HepG2 (cell line): ENCODE measurements at regions not wholly inside any gene's neighbourhood (a gene's known extent, or its start where the extent isn't known, plus 50 kb on each side); places are given as distances from the start of the nearest gene placed in this dataset.

Experiments
- ATAC-seq: fragments of 200-7000 bp; cut with Tn5 transposase; 3 replicates; pipeline ENCODE4 v1.9.1; 2020; ENCODE audit warnings: mild to moderate bottlenecking, moderate library complexity
- BruUV-seq: library from RNA; stranded (reverse); fragments of 400-500 nt; replicated peaks from 2 replicates; lab custom pipeline; 2021; lab: Mats Ljungman, UMichigan
- CTCF ChIA-PET: fragments of 300-600 bp; formaldehyde crosslinking; extraction: SDS; loops from one replicate; lab custom pipeline; 2021; ENCODE audit warnings: low total read pairs, inconsistent platforms, low intra/inter-chr PET ratio; lab: Yijun Ruan, JAX
- POLR2A ChIA-PET: fragments of 350-600 bp; sonication (Branson Sonifier 250); formaldehyde crosslinking; loops from one replicate; lab custom pipeline; 2020; ENCODE audit warnings: antibody characterized with exemption, inconsistent platforms; lab: Yijun Ruan, JAX
- DNase-seq: peaks from one replicate; pipeline ENCODE4 v3.0.0-alpha.2; 2015; ENCODE audit warnings: low spot score
- FAIRE-seq: peaks from 3 replicates; lab custom pipeline; 2011; peaks lifted over from hg19 to GRCh38; lab: Jason Lieb, UNC
- H2AFZ ChIP-seq: one replicate; pipeline ENCODE4 v1.6.1; 2011; ENCODE audit warnings: low read length, inconsistent platforms
- H3K27ac ChIP-seq: fragments of 300-600 bp; 3 replicates; pipeline ENCODE4 v1.8.0; 2011; ENCODE audit warnings: mixed run types, mild to moderate bottlenecking, mixed read lengths, low read length, inconsistent platforms; ENCODE audit not compliant: insufficient read depth; ENCODE audit errors: extremely low read length
- H3K27me3 ChIP-seq, 2 experiments: fragments of 200-600 bp in 1 of 2; 2 replicates in 1 of 2; 3 replicates in 1 of 2; pipeline versions ENCODE4 v1.6.0 to v1.8.0; 2011; ENCODE audit warnings: low read length in 2 of 2, mild to moderate bottlenecking in 2 of 2, moderate library complexity in 2 of 2, inconsistent platforms in 1 of 2; ENCODE audit not compliant: insufficient read depth in 2 of 2, control insufficient read depth in 1 of 2
- H3K36me3 ChIP-seq, 2 experiments: fragments of 200-600 bp in 1 of 2; replicated peaks in 1 of 2; 2 replicates in 1 of 2; 3 replicates in 1 of 2; pipeline versions ENCODE4 v1.5.1 to v1.8.0; 2011; ENCODE audit warnings: low read length in 2 of 2, inconsistent platforms in 1 of 2; ENCODE audit not compliant: insufficient read depth in 2 of 2, control insufficient read depth in 1 of 2
- H3K4me1 ChIP-seq: 2 replicates; pipeline ENCODE4 v1.5.1; 2012; ENCODE audit warnings: low read length, inconsistent platforms; ENCODE audit not compliant: insufficient read depth
- H3K4me2 ChIP-seq: 2 replicates; pipeline ENCODE4 v1.6.0; 2011; ENCODE audit warnings: low read depth, low read length, inconsistent platforms
- H3K4me3 ChIP-seq, 3 experiments: fragments of 200-600 bp in 1 of 3; sonication (generic), shearing (Covaris generic) in 1 of 3; replicated peaks in 1 of 3; 2 replicates each; pipeline ENCODE4 v1.5.1; 2011 to 2016; ENCODE audit warnings: low read length in 3 of 3, inconsistent platforms in 2 of 3, low read depth in 2 of 3, mild to moderate bottlenecking in 2 of 3, control low read depth in 1 of 3, mixed read lengths in 1 of 3; ENCODE audit not compliant: insufficient read depth in 1 of 3
- H3K79me2 ChIP-seq: one replicate; pipeline ENCODE4 v1.6.1; 2011; ENCODE audit warnings: low read length, inconsistent platforms; ENCODE audit not compliant: insufficient read depth
- H3K9ac ChIP-seq: 2 replicates; pipeline ENCODE4 v1.6.0; 2011; ENCODE audit warnings: mild to moderate bottlenecking, low read depth, low read length, inconsistent platforms; ENCODE audit not compliant: insufficient read depth
- H3K9me3 ChIP-seq: 2 replicates; pipeline ENCODE4 v1.5.1; 2012; ENCODE audit warnings: mild to moderate bottlenecking, low read length
- H4K20me1 ChIP-seq: 2 replicates; pipeline ENCODE4 v1.6.0; 2011; ENCODE audit warnings: inconsistent platforms, mild to moderate bottlenecking, low read length, moderate library complexity; ENCODE audit not compliant: insufficient read depth
- ARID3A ChIP-seq: IDR thresholded peaks from 2 replicates; pipeline ENCODE4 v1.6.1; 2012; ENCODE audit warnings: low read depth, low read length, improper control_type of control experiment
- BCL3 ChIP-seq: sonication (generic); formaldehyde crosslinking; IDR thresholded peaks from 2 replicates; pipeline ENCODE4 v1.5.1; 2020; ENCODE audit warnings: mild to moderate bottlenecking, missing genetic modification reagents, moderate library complexity
- DR1 ChIP-seq: sonication (generic); formaldehyde crosslinking; IDR thresholded peaks from 2 replicates; pipeline ENCODE4 v1.8.0; 2021; ENCODE audit warnings: mild to moderate bottlenecking, missing genetic modification reagents, inconsistent platforms
- FOXP4 ChIP-seq: sonication (generic); formaldehyde crosslinking; IDR thresholded peaks from 2 replicates; pipeline ENCODE4 v1.4.0; 2020; ENCODE audit warnings: missing genetic modification reagents
- GMEB1 ChIP-seq: sonication (generic); formaldehyde crosslinking; IDR thresholded peaks from 2 replicates; pipeline ENCODE4 v1.5.1; 2020; ENCODE audit warnings: missing genetic modification reagents, mild to moderate bottlenecking, borderline replicate concordance
- KLF6 ChIP-seq: IDR thresholded peaks from 2 replicates; pipeline ENCODE4 v1.8.0; 2016; ENCODE audit warnings: missing biosample characterization, missing genetic modification reagents
- MAFK ChIP-seq, 2 experiments: IDR thresholded peaks in 1 of 2; conservative IDR thresholded peaks in 1 of 2; 2 replicates each; pipeline ENCODE4 v1.6.1; 2011; ENCODE audit warnings: improper control_type of control experiment in 2 of 2, low read length in 2 of 2
- SKIL ChIP-seq: sonication (generic); formaldehyde crosslinking; IDR thresholded peaks from 2 replicates; pipeline ENCODE4 v1.8.0; 2022; ENCODE audit warnings: missing genetic modification reagents, mild to moderate bottlenecking, moderate library complexity, borderline replicate concordance
- TBP ChIP-seq: sonication (generic); formaldehyde crosslinking; IDR thresholded peaks from 2 replicates; pipeline ENCODE4 v1.5.0; 2020; ENCODE audit warnings: missing genetic modification reagents
- YEATS4 ChIP-seq: sonication (generic); formaldehyde crosslinking; IDR thresholded peaks from 2 replicates; pipeline ENCODE4 v1.4.0; 2020; ENCODE audit warnings: missing genetic modification reagents, borderline replicate concordance
- ZFAT ChIP-seq: sonication (generic); formaldehyde crosslinking; conservative IDR thresholded peaks from 2 replicates; pipeline ENCODE4 v1.8.1; 2023; ENCODE audit warnings: missing genetic modification reagents, inconsistent platforms
- ZNF10 ChIP-seq: sonication (generic); formaldehyde crosslinking; IDR thresholded peaks from 2 replicates; pipeline ENCODE4 v1.4.0; 2020; ENCODE audit warnings: mild to moderate bottlenecking, low read depth, missing genetic modification reagents, borderline replicate concordance
- ZNF292 ChIP-seq: sonication (generic); formaldehyde crosslinking; IDR thresholded peaks from 2 replicates; pipeline ENCODE4 v1.8.1; 2022; ENCODE audit warnings: mild to moderate bottlenecking, low read depth, missing genetic modification reagents, borderline replicate concordance
- ZNF709 ChIP-seq: sonication (generic); formaldehyde crosslinking; IDR thresholded peaks from 2 replicates; pipeline ENCODE4 v1.5.0; 2020; ENCODE audit warnings: mild to moderate bottlenecking, missing genetic modification reagents
- ZNF737 ChIP-seq: sonication (generic); formaldehyde crosslinking; IDR thresholded peaks from 2 replicates; pipeline ENCODE4 v1.5.0; 2020; ENCODE audit warnings: missing genetic modification reagents, mild to moderate bottlenecking, borderline replicate concordance
- WGBS: methylation state at CpG from one replicate; pipeline ENCODE4 v1.1.6; 2017; ENCODE audit warnings: low lambda C conversion rate; 5-methylcytosine and 5-hydroxymethylcytosine counted together
- in situ Hi-C: cut with HindIII; loops from 2 replicates; pipeline ENCODE4 v1.10.0; 2017; ENCODE audit warnings: low pct_unique_long_range_greater_than_20kb; ENCODE audit not compliant: extremely low pct_ligation_motif_present
- intact Hi-C: fragments of 100-400 bp; cut with micrococcal nuclease; formaldehyde crosslinking; loops from one replicate; pipeline ENCODE4 v1.10.0; 2022; ENCODE audit not compliant: unreplicated experiment

- H3K36me3 ChIP-seq: no peaks in the 10 kb centered on the region
- intact Hi-C loops: no loop called here
- no peaks in the 10 kb centered on the region for H3K79me2 ChIP-seq
- no peaks in the 10 kb centered on the region for H3K27me3 ChIP-seq
- H3K4me1 ChIP-seq: no peaks in the 10 kb centered on the region
- H4K20me1 ChIP-seq: no peaks in the 10 kb centered on the region
- no peak overlapping the region for H3K4me3 ChIP-seq
- no peak overlapping the region for H3K4me2 ChIP-seq
- H3K9me3 ChIP-seq: no peaks in the 10 kb centered on the region
- H3K9ac ChIP-seq: no peak overlapping the region
- BruUV-seq: no TSS peak
- no peak overlapping the region for H2AFZ ChIP-seq
- no peak for ATAC-seq
- in situ Hi-C loops: no loop called here
- CTCF ChIA-PET: no interaction called here
- POLR2A ChIA-PET: no interaction called here
- no peak for DNase-seq
- no peak for FAIRE-seq
- no peak overlapping the region for H3K27ac ChIP-seq
- WGBS: 11% methylated on average over 3 of the region's 3 CpGs
- no peak for TF ChIP-seq SKIL (CRISPR knock-in tag)
- no peak for TF ChIP-seq FOXP4 (CRISPR knock-in tag)
- no peak for TF ChIP-seq TBP (CRISPR knock-in tag)
- no peak for TF ChIP-seq GMEB1
- no peak for TF ChIP-seq DR1
- no peak for TF ChIP-seq KLF6 (CRISPR knock-in tag)
- no peak for TF ChIP-seq BCL3 (CRISPR knock-in tag)
- TF ChIP-seq YEATS4 (CRISPR knock-in tag): no peak
- TF ChIP-seq ZNF709 (CRISPR knock-in tag): no peak
- no peak for TF ChIP-seq ZNF10 (CRISPR knock-in tag)
- TF ChIP-seq ZNF292 (CRISPR knock-in tag): no peak
- TF ChIP-seq ARID3A: no peak
- TF ChIP-seq ZNF737 (CRISPR knock-in tag): no peak
- no peak for TF ChIP-seq ZFAT (CRISPR knock-in tag)
- no peak for TF ChIP-seq MAFK (conservative IDR thresholded peaks at IDR 0.05 in 1 of 2, IDR thresholded peaks at IDR 0.05 in 1 of 2; ENCODE audit: low read length in 2 of 2)
Measured at GRCh38 chr7:12895296-12895695, 207.9 kb downstream of the ARL4A start.
